GM13977 (cell line): ENCODE measurements at regions not wholly inside any gene's neighbourhood (a gene's known extent, or its start where the extent isn't known, plus 50 kb on each side); places are given as distances from the start of the nearest gene placed in this dataset.
A peak's percentile ranks its signal among the peaks of the same experiment; 100 is the strongest.

Experiments
- DNase-seq: peaks from one replicate; pipeline ENCODE4 v3.0.0; 2012; ENCODE audit warnings: low spot score
- CTCF ChIP-seq: IDR thresholded peaks from 2 replicates; pipeline ENCODE4 v1.5.1; 2012; ENCODE audit warnings: mild to moderate bottlenecking, control low read depth; ENCODE audit not compliant: insufficient read depth; ENCODE audit errors: extremely low read depth, missing control alignments
- in situ Hi-C: fragments of 300-500 bp; cut with MboI; formaldehyde crosslinking; loops from one replicate; pipeline ENCODE4 v1.12.0; 2022; ENCODE audit warnings: low sequenced_read_pairs, low pct_unique_long_range_greater_than_20kb, mixed read lengths, inconsistent platforms; ENCODE audit not compliant: unreplicated experiment

- no peak for TF ChIP-seq CTCF
- in situ Hi-C loops = no loop called here
- DNase-seq = no peak
Observed at GRCh38 chr17:33739714-33740113, 446.6 kb upstream of the ASIC2 start.

- DNase-seq = no peak
- in situ Hi-C loops = no loop called here
- TF ChIP-seq CTCF = no peak
Observed at GRCh38 chr17:33745047-33745760, 452.1 kb upstream of the ASIC2 start.

- no peak for TF ChIP-seq CTCF
Observed at GRCh38 chr17:33749171-33749570, 456.1 kb upstream of the ASIC2 start.

GRCh38 chr17:33750943-33751701, 458.0 kb upstream of the ASIC2 start:
- TF ChIP-seq CTCF = peak; percentile 92
- in situ Hi-C loops = no loop called here
- DNase-seq = peak; percentile 50

More at GRCh38 chr17:33749171-33749570, 456.1 kb upstream of the ASIC2 start:
- DNase-seq = no peak
- in situ Hi-C loops = no loop called here

- TF ChIP-seq CTCF = no peak
- in situ Hi-C loops = no loop called here
- DNase-seq = no peak
Observed at GRCh38 chr17:33751702-33752065, 458.6 kb upstream of the ASIC2 start.

GRCh38 chr17:33753452-33753851, 460.4 kb upstream of the ASIC2 start:
- no peak for DNase-seq
- in situ Hi-C loops = no loop called here

More at GRCh38 chr17:33753452-33753851, 460.4 kb upstream of the ASIC2 start:
- no peak for TF ChIP-seq CTCF
